Progenitor cell of endocrine pancreas (in vitro differentiated cells): ENCODE measurements at regions not wholly inside any gene's neighbourhood (a gene's known extent, or its start where the extent isn't known, plus 50 kb on each side); places are given as distances from the start of the nearest gene placed in this dataset.

ENCODE experiments used
- DNase-seq: peaks from one replicate; pipeline ENCODE4 v3.0.0; 2021; ENCODE audit warnings: low spot score; ENCODE audit not compliant: unreplicated experiment
- H3K27ac Mint-ChIP-seq: 2 replicates; pipeline ENCODE4 v1.8.0; 2021; ENCODE audit warnings: mild to moderate bottlenecking, moderate library complexity, mixed read lengths
- H3K27me3 Mint-ChIP-seq: 2 replicates; pipeline ENCODE4 v1.8.0; 2021; ENCODE audit warnings: mixed read lengths
- H3K36me3 Mint-ChIP-seq: 2 replicates; pipeline ENCODE4 v1.8.0; 2022; ENCODE audit warnings: mixed read lengths; ENCODE audit not compliant: insufficient read depth
- H3K4me1 Mint-ChIP-seq: 2 replicates; pipeline ENCODE4 v1.8.0; 2021; ENCODE audit warnings: low read depth, mixed read lengths
- H3K4me3 Mint-ChIP-seq: 2 replicates; pipeline ENCODE4 v1.8.0; 2021; ENCODE audit warnings: low read depth, mild to moderate bottlenecking, moderate library complexity, mixed read lengths
- H3K9me3 Mint-ChIP-seq: 2 replicates; pipeline ENCODE4 v1.8.0; 2021; ENCODE audit warnings: low read depth, mixed read lengths
- CTCF ChIP-seq: fragments of 200-600 bp; sonication (generic); IDR thresholded peaks from one replicate; pipeline ENCODE4 v1.5.0; 2021; ENCODE audit warnings: antibody characterized with exemption, mild to moderate bottlenecking; ENCODE audit not compliant: unreplicated experiment

GRCh38 chr1:182200025-182200812, 138.7 kb upstream of the ZNF648 start:
- Mint-ChIP-seq H3K27ac (peak overlapping the region; percentile 90), H3K4me3 (peak overlapping the region; percentile 0), H3K27me3 (no peaks in the 10 kb centered on the region), H3K36me3 (no peaks in the 10 kb centered on the region), H3K9me3 (peaks cover 4% of the 10 kb centered on the region), H3K4me1 (peaks cover 38% of the 10 kb centered on the region)
- no peak for DNase-seq
- no peak for TF ChIP-seq CTCF

DNA sequence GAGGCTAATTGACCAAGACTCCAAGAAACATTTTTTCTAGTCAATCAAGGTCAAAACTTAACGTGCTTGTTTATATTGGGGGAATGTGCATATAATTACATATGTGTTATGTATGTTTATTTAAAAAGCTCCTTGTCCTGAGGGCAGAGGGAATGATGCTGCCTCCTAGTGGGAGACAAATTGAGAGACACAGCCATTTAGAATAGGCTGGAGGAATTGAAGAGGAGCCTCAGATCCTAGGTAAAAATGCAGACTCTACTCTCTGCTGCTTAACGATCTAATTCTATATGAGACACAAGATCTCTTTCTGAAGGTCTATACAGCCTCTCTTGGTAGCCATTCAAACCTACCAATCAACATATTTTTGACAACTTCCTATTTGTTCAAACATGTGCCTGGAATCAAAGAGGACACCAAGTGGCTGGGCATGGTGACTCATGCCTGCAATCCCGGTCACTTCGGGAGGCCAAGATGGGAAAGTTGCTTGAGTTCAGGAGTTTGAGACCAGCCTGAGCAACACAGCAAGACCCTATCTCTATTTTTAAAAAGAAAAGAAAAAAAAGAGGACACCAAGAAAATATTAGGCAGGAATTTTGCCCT, 136.6 kb upstream of the ZNF648 start:
- Mint-ChIP-seq H3K27ac (peak overlapping the region; percentile 24), H3K27me3 (no peaks in the 10 kb centered on the region), H3K36me3 (no peaks in the 10 kb centered on the region), H3K9me3 (peaks cover 4% of the 10 kb centered on the region), H3K4me3 (no peak overlapping the region), H3K4me1 (peaks cover 38% of the 10 kb centered on the region)
- no peak for TF ChIP-seq CTCF
- DNase-seq: no peak

- no peak for DNase-seq
- Mint-ChIP-seq H3K27me3 (no peaks in the 10 kb centered on the region), H3K27ac (no peak overlapping the region), H3K4me1 (peaks cover 32% of the 10 kb centered on the region), H3K4me3 (no peak overlapping the region), H3K9me3 (peaks cover 4% of the 10 kb centered on the region), H3K36me3 (no peaks in the 10 kb centered on the region)
- no peak for TF ChIP-seq CTCF
These were observed 135.7 kb upstream of the ZNF648 start for GRCh38 chr1:182196897-182197870.

DNA sequence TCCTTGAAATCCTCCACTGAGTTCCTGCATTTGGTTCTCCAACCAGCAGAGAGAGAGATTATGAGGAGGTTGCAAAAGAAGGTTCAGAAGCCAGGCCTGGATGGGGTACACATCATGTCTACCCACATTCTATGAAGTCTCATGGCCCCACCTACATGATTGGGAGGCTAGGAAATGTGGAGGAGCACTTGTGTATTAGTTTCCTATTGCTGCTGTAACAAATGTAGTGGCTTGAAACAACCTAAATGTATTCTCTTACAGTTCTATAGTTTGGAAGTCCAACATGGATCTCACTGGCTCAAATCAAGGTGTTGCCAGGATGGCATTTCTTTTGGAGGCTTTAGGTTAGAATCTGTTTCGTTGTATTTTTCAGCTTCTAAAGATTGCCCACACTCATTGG, 134.2 kb upstream of the ZNF648 start:
- Mint-ChIP-seq H3K4me3 (no peak overlapping the region), H3K9me3 (peaks cover 4% of the 10 kb centered on the region), H3K36me3 (no peaks in the 10 kb centered on the region), H3K27me3 (no peaks in the 10 kb centered on the region), H3K27ac (no peak overlapping the region), H3K4me1 (peaks cover 23% of the 10 kb centered on the region)
- no peak for TF ChIP-seq CTCF
- no peak for DNase-seq
